Prostate gland (tissue), 2 donors: ENCODE measurements at regions not wholly inside any gene's neighbourhood (a gene's known extent, or its start where the extent isn't known, plus 50 kb on each side); places are given as distances from the start of the nearest gene placed in this dataset.
"Not testable (repeated sequence)": the region's sequence is repeated elsewhere in the genome, so short reads cannot be mapped to it uniquely, and the experiment has no call there.

Experiments used
- POLR2A ChIP-seq: fragments of 450-650 bp; IDR thresholded peaks from one replicate; pipeline ENCODE4 v1.6.1; 2016; ENCODE audit warnings: antibody characterized with exemption, mild to moderate bottlenecking
- POLR2AphosphoS5 ChIP-seq: sonication (generic); formaldehyde crosslinking; IDR thresholded peaks from one replicate; pipeline ENCODE4 v1.6.1; 2017; ENCODE audit warnings: antibody characterized with exemption
- TF ChIP-seq, protein P1 (sequence below), 4 experiments: fragments of 200-600 bp in 2 of 4; fragments of 450-650 bp in 2 of 4; sonication (generic) in 2 of 4; IDR thresholded peaks; 1 replicate in 3 of 4; 2 replicates in 1 of 4; pipeline ENCODE4 v1.5.1; 2016 to 2019; ENCODE audit warnings: antibody characterized with exemption in 4 of 4, mild to moderate bottlenecking in 2 of 4, moderate library complexity in 2 of 4

DNA sequence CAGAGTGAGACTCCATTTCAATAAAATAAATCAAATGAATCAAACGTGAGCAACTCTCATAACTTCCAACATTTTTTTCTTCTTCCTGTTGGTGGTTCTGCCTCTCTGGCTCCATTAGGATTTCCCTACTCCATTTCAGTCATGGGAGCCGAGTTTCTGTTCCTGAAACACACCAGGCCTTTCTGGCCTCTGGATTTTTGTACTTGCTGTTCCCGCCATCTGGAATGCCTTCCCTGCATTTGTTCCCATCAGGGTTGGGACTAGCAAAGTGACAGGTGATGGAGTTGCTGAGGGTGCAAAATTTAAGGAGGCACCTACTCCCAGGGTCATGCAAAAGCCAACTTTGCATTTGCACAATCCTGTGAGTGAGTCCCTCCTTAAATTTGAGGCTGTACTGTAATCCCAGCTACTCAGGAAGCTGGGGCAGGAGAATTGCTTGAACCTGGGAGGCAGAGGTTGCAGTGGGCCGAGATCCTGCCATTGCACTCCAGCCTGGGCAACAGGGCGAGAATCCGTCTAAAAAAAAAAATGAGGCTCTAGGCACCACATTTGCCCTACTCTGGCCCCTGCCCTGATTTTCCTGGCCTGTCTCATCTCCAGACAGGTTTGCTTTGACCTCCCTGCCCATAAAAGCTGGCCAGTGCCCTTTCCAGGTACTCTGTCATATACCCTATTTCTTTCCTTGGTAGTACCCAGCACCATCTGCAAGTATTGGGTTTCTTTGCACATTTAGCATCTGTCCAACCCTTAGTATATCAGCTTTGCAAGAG is 93.4 kb upstream of the METTL9 start:
- TF ChIP-seq POLR2A, POLR2AphosphoS5: not testable (repeated sequence)
- TF ChIP-seq, protein P1, sequence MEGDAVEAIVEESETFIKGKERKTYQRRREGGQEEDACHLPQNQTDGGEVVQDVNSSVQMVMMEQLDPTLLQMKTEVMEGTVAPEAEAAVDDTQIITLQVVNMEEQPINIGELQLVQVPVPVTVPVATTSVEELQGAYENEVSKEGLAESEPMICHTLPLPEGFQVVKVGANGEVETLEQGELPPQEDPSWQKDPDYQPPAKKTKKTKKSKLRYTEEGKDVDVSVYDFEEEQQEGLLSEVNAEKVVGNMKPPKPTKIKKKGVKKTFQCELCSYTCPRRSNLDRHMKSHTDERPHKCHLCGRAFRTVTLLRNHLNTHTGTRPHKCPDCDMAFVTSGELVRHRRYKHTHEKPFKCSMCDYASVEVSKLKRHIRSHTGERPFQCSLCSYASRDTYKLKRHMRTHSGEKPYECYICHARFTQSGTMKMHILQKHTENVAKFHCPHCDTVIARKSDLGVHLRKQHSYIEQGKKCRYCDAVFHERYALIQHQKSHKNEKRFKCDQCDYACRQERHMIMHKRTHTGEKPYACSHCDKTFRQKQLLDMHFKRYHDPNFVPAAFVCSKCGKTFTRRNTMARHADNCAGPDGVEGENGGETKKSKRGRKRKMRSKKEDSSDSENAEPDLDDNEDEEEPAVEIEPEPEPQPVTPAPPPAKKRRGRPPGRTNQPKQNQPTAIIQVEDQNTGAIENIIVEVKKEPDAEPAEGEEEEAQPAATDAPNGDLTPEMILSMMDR (IDR thresholded peaks at IDR 0.05) = not testable (repeated sequence)
